ENCODE measurements at regions not wholly inside any gene's neighbourhood (a gene's known extent, or its start where the extent isn't known, plus 50 kb on each side); places are given as distances from the start of the nearest gene placed in this dataset.

DNA sequence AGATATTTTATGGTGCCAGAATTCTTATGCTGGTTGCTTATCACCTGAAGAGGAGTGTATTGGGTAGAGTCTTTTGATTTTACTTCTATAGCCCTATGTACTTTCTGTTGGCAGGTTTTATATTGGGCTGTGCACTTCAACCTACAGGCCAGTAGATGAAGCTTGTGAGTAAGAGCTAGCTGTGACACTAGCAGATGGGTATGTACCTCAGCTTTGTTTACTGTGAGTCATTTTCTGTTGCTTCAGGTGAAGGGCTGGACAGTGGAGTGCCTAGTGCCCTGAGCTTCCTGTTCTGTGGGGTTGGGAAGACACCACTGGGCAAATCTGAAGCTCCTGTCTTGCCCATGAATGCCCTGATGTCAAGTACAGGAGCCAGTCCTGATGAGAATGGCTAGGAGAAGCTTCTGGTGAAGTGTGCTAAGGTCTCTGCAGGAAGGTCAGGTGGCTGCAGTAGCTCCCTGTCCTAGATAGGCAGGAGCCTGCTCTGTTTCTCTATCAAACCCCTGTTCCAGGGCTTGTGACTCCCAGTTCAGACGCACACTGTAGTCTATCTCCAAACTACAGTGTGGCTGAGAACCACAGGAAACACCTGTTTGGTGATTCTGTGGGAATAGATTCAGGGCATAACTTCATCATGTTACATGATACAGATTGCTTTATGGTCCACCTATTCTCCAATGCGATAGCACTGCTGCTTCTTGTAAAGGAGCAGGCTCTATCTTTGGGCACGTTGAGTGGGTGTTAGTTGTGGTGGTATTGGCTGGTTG is 755.7 kb downstream of the KCNA4 start:
- H3K4me1 Mint-ChIP-seq (ENCODE audit: low read depth), result no peaks in the 10 kb centered on the region
- intact Hi-C loops (cut with micrococcal nuclease), result no loop called here
- TF ChIP-seq, protein P1, sequence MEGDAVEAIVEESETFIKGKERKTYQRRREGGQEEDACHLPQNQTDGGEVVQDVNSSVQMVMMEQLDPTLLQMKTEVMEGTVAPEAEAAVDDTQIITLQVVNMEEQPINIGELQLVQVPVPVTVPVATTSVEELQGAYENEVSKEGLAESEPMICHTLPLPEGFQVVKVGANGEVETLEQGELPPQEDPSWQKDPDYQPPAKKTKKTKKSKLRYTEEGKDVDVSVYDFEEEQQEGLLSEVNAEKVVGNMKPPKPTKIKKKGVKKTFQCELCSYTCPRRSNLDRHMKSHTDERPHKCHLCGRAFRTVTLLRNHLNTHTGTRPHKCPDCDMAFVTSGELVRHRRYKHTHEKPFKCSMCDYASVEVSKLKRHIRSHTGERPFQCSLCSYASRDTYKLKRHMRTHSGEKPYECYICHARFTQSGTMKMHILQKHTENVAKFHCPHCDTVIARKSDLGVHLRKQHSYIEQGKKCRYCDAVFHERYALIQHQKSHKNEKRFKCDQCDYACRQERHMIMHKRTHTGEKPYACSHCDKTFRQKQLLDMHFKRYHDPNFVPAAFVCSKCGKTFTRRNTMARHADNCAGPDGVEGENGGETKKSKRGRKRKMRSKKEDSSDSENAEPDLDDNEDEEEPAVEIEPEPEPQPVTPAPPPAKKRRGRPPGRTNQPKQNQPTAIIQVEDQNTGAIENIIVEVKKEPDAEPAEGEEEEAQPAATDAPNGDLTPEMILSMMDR (IDR thresholded peaks at IDR 0.05), result no peak
- no peak overlapping the region for H3K27ac Mint-ChIP-seq
- ChIA-PET POLR2A (no interaction called here), CTCF (interaction anchor here (0.6 kb wide), 1 partner anchor 759 kb away, joined by 3 read pairs; no protein-coding TSS in a partner anchor)
- DNase-seq, result no peak
- no peaks in the 10 kb centered on the region for H3K27me3 Mint-ChIP-seq
- H3K36me3 Mint-ChIP-seq (ENCODE audit: low read depth), result no peaks in the 10 kb centered on the region
- no peak overlapping the region for H3K4me3 Mint-ChIP-seq
- peaks cover 8% of the 10 kb centered on the region for H3K9me3 Mint-ChIP-seq
- no peak for ATAC-seq

DNA sequence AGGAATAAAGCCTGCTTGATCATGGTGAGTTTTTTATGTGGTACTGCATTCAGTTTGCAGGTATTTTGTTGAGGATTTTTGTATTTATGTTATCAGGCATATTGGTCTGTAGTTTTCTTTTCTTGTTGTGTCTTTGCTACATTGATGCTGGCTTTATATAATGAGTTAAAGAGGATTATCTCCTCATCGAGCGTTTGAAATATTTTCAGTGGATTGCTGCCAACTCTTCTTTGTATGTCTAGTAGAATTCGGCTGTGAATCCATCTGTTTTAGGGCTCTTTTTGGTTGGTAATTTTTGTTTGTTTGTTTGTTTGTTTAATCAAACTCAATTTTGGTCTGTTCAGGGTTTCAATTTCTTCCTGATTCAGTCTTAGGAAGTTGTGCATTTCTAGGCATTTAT is 758.4 kb downstream of the KCNA4 start:
- POLR2A ChIA-PET, result no interaction called here
- Mint-ChIP-seq H3K36me3 (ENCODE audit: low read depth) (no peaks in the 10 kb centered on the region), H3K27ac (no peak overlapping the region), H3K4me1 (ENCODE audit: low read depth) (no peaks in the 10 kb centered on the region), H3K9me3 (peaks cover 7% of the 10 kb centered on the region), H3K27me3 (no peaks in the 10 kb centered on the region), H3K4me3 (no peak overlapping the region)
- no peak for DNase-seq
- TF ChIP-seq, protein P1 (IDR thresholded peaks at IDR 0.05), result no peak
- intact Hi-C loops (cut with micrococcal nuclease), result no loop called here
- no peak for ATAC-seq
- CTCF ChIA-PET, result no interaction called here

DNA sequence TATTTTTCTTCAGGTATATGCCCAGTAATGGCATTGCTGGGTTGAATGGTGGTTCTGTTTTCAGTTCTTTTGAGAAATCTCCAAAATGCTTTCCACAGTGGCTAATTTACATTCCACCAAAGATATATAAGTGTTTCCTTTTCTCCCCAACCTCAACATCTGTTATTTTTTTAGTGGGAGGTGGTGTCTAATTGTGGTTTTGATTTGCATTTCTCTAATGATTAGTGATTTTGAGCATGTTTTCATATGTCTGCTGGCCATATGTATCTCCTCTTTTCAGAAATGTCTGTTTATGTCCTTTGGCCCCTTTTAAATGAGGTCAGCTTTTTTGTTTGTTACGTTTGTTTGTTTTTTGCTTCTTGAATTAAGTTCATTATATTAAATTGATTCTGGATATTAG is 760.2 kb downstream of the KCNA4 start:
- ChIA-PET POLR2A (no interaction called here), CTCF (no interaction called here)
- H3K27me3 Mint-ChIP-seq, result no peaks in the 10 kb centered on the region
- H3K4me1 Mint-ChIP-seq (ENCODE audit: low read depth), result no peaks in the 10 kb centered on the region
- H3K27ac Mint-ChIP-seq, result no peak overlapping the region
- no peak for ATAC-seq
- DNase-seq, result no peak
- H3K36me3 Mint-ChIP-seq (ENCODE audit: low read depth), result no peaks in the 10 kb centered on the region
- intact Hi-C loops (cut with micrococcal nuclease), result no loop called here
- peaks cover 7% of the 10 kb centered on the region for H3K9me3 Mint-ChIP-seq
- TF ChIP-seq, protein P1 (IDR thresholded peaks at IDR 0.05), result no peak
- H3K4me3 Mint-ChIP-seq, result no peak overlapping the region

DNA sequence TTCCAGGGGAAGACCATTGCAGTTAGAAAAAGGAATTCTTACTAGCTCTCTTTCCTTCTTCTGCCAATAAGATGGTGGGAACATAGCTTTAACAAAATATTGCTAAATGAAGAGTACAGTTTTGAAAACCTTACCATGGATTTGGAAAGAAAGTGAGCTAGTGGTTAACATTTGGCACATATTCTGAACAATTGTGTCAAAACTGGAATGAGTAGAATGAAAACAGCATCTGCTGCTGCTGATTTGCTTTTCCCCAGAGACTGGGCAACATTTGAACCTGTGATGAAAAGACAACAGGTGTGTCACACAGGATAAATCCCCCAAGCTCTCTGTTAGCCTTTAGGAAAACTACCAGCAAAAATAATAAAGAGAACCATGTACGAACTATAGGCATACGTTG is 761.4 kb downstream of the KCNA4 start:
- ChIA-PET CTCF (no interaction called here), POLR2A (no interaction called here)
- no peaks in the 10 kb centered on the region for H3K4me1 Mint-ChIP-seq (ENCODE audit: low read depth)
- no peaks in the 10 kb centered on the region for H3K36me3 Mint-ChIP-seq (ENCODE audit: low read depth)
- peaks cover 10% of the 10 kb centered on the region for H3K9me3 Mint-ChIP-seq
- TF ChIP-seq, protein P1 (IDR thresholded peaks at IDR 0.05), result no peak
- DNase-seq, result no peak
- no peak for ATAC-seq
- no peaks in the 10 kb centered on the region for H3K27me3 Mint-ChIP-seq
- H3K4me3 Mint-ChIP-seq, result no peak overlapping the region
- H3K27ac Mint-ChIP-seq, result no peak overlapping the region
- intact Hi-C loops (cut with micrococcal nuclease), result no loop called here

DNA sequence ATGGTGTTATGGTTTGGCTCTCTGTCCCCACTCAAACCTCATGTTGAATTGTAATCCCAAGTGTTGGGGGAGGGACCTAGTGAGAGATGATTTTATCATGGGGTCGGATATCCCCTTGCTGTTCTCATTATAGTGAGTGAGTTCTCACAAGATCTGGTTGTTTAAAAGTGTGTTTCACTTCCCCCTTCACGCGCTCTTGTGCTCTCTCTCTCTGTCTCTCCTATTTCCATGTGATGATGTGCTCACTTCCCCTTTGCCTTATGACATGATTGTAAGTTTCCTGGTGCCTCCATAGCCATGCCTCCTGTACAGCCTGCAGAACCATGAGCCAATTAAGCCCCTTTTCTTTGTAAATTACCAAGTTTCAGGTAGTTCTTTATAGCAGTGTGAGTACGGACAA is 765.1 kb downstream of the KCNA4 start:
- intact Hi-C loops (cut with micrococcal nuclease), result no loop called here
- Mint-ChIP-seq H3K27me3 (no peaks in the 10 kb centered on the region), H3K9me3 (peaks cover 5% of the 10 kb centered on the region), H3K27ac (no peak overlapping the region), H3K4me3 (no peak overlapping the region), H3K4me1 (ENCODE audit: low read depth) (no peaks in the 10 kb centered on the region), H3K36me3 (ENCODE audit: low read depth) (no peaks in the 10 kb centered on the region)
- DNase-seq (no peak), ATAC-seq (no peak)
- TF ChIP-seq, protein P1 (IDR thresholded peaks at IDR 0.05), result no peak
- ChIA-PET CTCF (no interaction called here), POLR2A (no interaction called here)

All from activated CD8-positive, alpha-beta T cell treated with anti-CD3 and anti-CD28 coated beads for 36 hours (primary cell).